Activated gamma-delta T cell treated with Interleukin-2 at 50 U/mL for 16 hours (primary cell): ENCODE measurements at regions not wholly inside any gene's neighbourhood (a gene's known extent, or its start where the extent isn't known, plus 50 kb on each side); places are given as distances from the start of the nearest gene placed in this dataset.
A peak's percentile ranks its signal among the peaks of the same experiment; 100 is the strongest.
"Not testable (repeated sequence)": the region's sequence is repeated elsewhere in the genome, so short reads cannot be mapped to it uniquely, and the experiment has no call there.

Experiments used
- DNase-seq: peaks from one replicate; pipeline ENCODE4 v3.0.0-alpha.2; 2020

DNA sequence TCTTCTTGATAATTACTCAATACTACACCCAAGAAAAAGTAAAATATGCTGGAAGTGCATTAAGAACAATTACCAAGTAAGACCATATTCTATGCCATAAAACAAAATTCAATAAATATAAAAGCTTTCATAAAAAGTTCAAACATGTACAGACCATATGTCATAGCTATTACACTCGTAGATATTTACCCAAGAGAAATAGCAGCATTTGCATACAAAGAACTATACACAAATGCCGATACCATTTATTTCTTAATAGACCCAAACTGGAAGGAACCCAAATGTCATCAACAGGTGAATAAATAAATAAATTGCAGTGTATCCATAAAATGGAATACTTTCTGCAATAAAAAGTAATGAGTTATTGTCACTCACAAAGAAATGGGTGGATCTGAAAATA lies 78.3 kb upstream of the SLC16A7 start:
- no peak for DNase-seq

DNA sequence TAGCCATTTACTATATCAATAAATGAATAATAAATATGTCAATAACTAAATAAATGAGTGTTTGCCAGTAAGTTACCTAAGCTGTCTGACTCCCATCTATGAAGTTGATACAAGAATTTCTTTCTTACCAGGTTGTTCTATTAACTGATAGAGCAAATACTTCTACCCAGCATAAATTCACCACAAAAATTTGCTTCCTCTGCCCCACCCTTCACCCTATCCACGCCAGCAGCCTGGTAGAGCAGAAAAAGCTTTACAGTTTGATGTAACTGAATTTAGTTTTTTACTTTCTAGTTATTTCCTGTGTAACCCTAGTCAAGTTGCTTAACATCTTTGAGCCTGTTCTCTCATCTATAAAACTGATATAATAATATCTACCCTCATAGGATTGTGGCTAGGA lies 94.9 kb upstream of the SLC16A7 start:
- DNase-seq, result no peak

- DNase-seq, result no peak
Measured at GRCh38 chr12:59500335-59500734, 95.5 kb upstream of the SLC16A7 start.

DNA sequence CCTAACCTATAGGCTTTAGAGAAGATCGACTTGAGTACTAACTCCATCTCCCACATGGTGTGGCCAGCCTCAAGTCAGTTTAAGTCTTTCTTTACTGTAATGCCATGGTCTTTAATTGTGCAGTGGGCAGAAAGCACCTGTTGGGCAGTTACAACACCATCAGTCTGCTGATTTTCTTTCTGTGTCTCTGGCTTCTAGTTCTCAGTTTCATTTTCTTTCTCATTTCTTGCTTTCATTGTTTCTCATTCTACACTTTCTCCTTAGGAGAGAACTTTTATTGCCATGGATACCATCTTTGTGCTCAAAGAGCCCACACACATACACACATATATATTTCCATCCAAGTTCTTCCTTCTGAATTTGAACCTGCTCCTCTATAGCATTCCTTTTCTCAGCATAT lies 96.1 kb upstream of the SLC16A7 start:
- no peak for DNase-seq

GRCh38 chr12:59494617-59495016 lies 101.2 kb upstream of the SLC16A7 start:
- no peak for DNase-seq

DNA sequence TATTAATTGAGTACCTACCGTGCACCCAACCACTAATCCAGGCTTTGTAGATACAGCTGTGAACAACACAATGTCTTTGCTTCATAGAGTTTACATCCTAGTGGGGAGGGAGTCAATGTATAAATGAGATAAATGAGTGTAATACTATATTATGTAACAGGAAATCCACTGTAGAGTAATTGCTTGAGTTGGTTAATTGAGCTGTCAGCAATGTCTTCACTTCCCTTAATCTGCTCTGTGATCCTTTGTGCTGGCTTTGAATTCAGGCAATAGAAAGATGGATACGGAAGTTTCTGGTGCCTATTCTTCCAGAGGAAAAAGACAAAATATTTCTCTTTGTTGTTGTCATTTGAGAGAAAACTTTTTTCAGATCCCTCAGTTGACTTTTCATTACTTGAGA lies 104.0 kb upstream of the SLC16A7 start:
- DNase-seq, result no peak

DNA sequence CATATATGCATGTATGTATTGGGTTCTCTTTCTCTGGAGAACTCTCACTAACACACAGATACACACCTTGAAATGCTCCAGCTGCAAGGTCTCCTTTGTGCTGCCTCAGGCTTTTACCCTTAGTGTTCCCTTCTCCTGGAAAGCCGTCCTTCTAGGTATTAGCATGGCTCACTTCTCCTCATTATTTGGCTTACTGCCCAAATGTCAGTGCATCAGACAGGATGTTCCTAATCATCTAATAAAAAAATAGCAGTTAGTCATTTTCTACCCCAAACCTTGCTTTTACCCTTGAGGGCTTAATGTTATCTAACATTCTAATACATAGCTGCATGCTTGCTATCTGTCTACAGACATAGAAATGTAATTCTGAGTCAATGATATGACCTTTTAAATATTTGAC lies 109.0 kb upstream of the SLC16A7 start:
- DNase-seq, result no peak

- DNase-seq, result no peak
Measured at GRCh38 chr12:59484575-59484974, 111.3 kb upstream of the SLC16A7 start.

GRCh38 chr12:59474236-59474635 lies 121.6 kb upstream of the SLC16A7 start:
- DNase-seq, result not testable (repeated sequence)

DNA sequence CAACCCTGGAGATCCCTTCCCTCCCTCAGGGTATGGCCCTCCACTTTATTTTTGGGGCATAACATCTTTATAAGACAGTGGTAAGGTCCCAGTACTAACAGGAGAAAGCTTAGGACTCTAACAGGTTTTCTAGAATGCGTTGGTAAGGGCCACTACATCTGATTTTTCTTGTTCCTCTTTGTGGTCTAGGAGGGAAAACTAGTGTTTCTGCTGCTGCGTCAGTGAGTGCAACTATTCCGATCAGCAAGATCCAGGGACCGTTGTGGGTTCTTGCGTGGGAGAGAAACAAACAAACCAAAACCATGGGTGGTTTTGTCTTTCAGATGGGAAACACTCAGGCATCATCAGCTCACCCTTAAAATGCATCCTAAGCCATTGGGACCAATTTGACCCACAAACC lies 123.6 kb upstream of the SLC16A7 start:
- DNase-seq, result no peak

DNA sequence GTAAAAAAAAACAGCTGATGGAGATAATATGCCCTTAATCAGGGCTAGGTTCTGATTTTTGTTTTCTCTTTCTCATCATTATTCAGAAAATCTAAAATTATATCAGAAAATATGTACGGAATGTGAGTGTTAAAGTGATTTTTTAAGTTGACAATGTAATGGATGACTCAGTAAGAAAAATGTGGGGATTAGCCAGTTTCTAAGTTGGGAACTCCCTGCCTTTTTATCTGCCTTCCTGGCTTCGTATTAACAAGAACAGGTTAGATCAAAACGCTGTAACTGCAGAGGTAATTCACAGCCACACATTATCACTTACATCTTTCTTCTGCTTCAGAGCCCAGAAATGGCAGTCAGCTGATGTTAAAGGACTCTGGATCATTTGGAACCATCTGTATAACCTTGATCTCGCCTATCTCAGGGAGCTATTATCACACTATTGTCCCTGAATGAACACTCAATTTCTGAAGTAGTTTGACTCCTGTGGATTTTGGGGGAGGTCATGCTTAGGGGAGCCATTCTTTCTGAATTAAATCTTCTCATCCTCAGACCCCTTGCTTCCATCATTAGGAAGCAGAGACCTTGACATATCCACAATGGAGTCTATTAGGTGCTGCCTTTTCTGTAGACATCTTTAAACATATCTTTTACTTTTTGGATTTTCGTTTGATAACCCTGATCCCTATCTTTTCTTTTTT lies 135.7 kb upstream of the SLC16A7 start:
- DNase-seq, result no peak

- DNase-seq, result no peak
Measured at GRCh38 chr12:59453475-59453874, 142.4 kb upstream of the SLC16A7 start.

DNA sequence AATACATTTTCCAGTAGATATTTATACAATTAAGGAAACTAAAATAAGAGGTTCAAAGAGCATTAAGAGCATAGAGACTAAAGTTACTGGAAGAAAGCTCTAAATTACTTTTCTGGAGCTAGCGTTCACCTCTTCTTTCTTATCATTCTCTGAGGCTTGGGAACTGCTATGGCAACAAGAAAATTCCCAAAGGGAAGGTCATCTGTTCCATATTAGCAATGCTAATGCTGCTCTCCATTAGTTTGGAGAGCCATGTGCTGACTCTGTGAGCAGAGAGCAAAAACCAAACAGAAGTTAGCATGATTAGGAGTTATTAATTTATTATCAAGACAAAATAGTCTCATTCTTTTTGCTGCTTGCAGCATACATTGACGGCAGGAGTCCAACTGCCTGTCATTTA lies 143.1 kb upstream of the SLC16A7 start:
- DNase-seq, result no peak

DNA sequence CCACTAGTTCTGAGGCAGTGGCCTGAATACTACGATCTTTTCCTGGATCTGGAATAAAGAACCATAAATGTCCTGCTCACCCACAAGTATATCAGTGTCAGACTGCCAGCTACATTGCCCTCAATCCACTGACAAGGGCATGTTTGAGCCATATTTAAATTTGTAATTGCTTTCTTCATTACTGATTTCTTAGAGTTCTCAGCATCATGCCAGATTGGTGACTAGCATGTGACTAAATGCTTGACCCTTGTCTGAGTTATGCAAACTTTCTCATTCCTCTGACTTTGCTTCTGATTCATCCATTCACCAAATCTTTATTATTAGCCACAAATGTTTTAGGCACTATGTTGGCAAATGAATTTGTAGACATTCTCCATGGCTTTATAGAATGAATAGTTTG lies 143.6 kb upstream of the SLC16A7 start:
- no peak for DNase-seq

- no peak for DNase-seq
Measured at GRCh38 chr12:59446116-59446515, 149.7 kb upstream of the SLC16A7 start.

DNA sequence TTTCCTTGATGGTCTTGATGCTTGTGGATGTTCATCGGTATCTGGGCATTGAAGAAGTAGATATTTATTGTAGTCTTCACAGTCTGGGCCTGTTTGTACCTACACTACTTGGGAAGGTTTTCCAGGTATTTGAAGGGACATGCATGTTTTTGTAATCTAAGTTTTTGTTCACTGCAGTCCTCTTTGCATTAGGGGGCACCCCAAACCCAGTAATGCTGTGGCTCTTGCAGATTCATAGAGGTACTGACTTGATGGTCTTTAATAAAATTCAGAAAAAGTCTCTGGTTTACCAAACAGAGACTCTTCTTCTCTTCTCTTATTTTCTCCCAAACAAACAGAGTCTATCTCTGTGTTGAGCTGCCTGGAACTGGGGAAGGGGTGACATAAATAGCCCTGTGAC lies 150.9 kb upstream of the SLC16A7 start:
- peak; percentile 4 for DNase-seq

DNA sequence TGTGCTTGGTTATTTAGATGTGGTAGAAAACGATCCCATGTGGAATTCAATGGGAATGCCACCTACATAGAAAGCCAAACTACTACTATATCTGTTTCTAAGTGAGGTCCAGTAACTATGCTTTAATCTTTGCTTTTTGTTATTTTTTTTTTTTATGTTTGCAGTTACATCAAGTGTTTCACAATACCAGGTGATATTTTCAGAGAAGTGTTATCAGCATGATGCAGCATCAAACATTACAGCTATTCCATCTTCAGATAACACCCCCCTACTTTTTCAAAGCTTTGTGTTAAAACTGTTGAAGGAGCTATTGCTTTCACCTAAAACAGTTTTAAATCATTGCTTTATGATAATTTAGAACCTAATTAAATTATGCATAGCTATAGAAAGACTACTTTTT lies 163.8 kb upstream of the SLC16A7 start:
- no peak for DNase-seq

- no peak for DNase-seq
Measured at GRCh38 chr12:59431266-59431665, 164.6 kb upstream of the SLC16A7 start.

DNA sequence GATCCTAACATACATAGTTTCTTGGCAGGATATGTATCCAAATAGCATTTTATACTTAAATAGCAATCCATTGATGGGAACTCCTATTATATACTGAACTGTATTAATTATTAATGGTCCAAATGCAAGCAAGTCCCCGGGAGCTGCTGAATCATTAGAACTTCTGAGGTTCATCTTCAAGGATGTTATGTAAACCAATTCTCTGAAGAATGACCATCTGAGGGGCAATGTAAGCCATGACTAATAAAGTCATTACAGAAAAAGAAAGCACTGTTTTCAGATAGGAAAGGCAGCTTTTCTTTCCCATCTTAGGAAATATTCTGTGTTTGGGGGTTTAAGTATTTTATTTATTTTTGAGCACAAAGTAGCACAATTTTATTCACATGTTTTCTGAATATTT lies 166.1 kb upstream of the SLC16A7 start:
- DNase-seq, result no peak

DNA sequence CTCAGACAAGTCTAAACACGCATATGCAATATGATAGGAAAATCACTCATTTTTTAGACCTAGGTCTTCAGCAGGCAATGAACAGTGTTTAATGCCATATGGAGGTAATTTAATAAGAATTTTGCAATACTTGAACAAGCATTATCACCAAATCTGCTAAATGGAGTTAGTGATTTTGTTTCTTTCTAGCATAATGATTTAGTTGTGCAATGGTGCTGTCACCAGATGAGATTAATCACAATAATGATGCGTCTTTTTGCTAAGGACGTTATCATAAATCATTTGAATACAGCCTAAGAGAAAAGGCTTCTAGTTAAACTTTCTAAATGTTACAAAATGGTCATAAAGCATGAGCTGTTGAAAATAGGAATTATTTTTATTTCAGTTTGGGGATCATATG lies 170.0 kb upstream of the SLC16A7 start:
- DNase-seq, result no peak

DNA sequence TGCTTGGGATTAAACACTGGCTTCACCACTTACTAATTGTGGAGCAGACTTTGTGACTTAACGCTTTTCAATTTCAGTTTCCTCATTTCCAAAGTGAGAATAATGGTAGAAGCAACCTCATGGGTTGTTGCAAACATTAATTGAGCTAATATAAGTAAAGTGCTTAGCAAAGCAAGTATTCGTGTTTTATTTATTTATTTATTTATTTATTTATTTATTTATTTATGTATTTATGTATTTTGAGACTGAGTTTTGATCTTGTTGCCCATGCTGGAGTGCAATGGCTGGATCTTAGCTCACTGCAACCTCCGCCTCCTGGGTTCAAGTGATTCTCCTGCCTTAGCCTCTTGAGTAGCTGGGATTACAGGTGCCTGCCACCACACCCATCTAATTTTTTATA lies 171.2 kb upstream of the SLC16A7 start:
- DNase-seq, result not testable (repeated sequence)

DNA sequence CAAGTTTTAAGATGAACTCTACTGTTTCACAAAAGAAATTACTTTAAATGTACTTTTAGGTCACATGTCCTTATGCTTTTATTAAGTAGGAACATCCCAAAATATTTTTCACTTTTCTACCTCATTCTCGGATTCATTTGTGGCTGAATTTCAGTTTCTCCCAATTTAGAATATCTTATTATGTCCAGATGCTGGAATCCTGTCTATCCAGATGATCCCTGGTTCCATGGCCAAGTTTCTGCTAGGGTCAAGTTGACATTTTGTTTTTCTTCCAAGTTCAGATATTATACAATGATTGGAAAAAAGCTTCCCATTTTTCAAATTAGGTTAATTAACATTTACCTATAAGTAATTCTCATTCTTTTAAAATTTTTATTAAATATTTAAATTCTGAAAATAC lies 181.8 kb upstream of the SLC16A7 start:
- no peak for DNase-seq

- DNase-seq, result no peak
Measured at GRCh38 chr12:59408431-59408830, 187.4 kb upstream of the SLC16A7 start.

GRCh38 chr12:59407799-59408198 lies 188.0 kb upstream of the SLC16A7 start:
- DNase-seq, result no peak

DNA sequence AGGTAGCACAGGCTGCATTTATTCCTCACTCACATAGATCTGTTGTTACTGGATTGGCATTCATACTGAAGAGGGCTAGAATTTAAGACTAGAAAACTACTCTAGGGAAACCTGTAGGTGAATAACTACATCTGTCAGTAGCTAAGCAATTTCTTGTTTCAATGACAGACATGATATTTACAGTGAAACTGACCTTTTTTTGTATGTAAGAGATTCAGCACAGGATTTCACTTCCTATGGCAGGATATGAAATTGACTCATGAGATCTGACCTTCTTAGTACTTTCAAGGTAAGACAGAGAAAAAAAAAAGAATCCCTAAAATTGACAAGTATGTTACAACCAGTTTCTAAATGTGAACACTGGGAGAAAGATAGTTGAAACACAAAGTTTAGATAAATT lies 189.8 kb upstream of the SLC16A7 start:
- DNase-seq, result no peak
